GM21786 (cell line): ENCODE measurements at regions not wholly inside any gene's neighbourhood (a gene's known extent, or its start where the extent isn't known, plus 50 kb on each side); places are given as distances from the start of the nearest gene placed in this dataset.
"Not testable (repeated sequence)": the region's sequence is repeated elsewhere in the genome, so short reads cannot be mapped to it uniquely, and the experiment has no call there.

Source experiments
- ATAC-seq: cut with Tn5 transposase; IDR thresholded peaks from one replicate; pipeline ENCODE4 v1.9.1; 2021; ENCODE audit not compliant: unreplicated experiment

- no peak for ATAC-seq
Observed at GRCh38 chr2:150679456-150680120, 192.1 kb upstream of the RND3 start.

GRCh38 chr2:150677551-150677950 lies 190.1 kb upstream of the RND3 start:
- no peak for ATAC-seq

GRCh38 chr2:150676747-150677383 lies 189.4 kb upstream of the RND3 start:
- no peak for ATAC-seq

- no peak for ATAC-seq
Observed at GRCh38 chr2:150675807-150676206, 188.3 kb upstream of the RND3 start.

- ATAC-seq, result no peak
Observed at GRCh38 chr2:150674283-150674682, 186.8 kb upstream of the RND3 start.

- ATAC-seq, result no peak
Observed at GRCh38 chr2:150672311-150672710, 184.8 kb upstream of the RND3 start.

- ATAC-seq, result no peak
Observed at GRCh38 chr2:150669492-150669891, 182.0 kb upstream of the RND3 start.

- not testable (repeated sequence) for ATAC-seq
Observed at GRCh38 chr2:150667039-150667438, 179.6 kb upstream of the RND3 start.

GRCh38 chr2:150663143-150663542 lies 175.7 kb upstream of the RND3 start:
- ATAC-seq, result no peak

GRCh38 chr2:150656002-150656401 lies 168.5 kb upstream of the RND3 start:
- ATAC-seq, result no peak

- no peak for ATAC-seq
Observed at GRCh38 chr2:150653351-150653750, 165.9 kb upstream of the RND3 start.

- ATAC-seq, result no peak
Observed at GRCh38 chr2:150647943-150648342, 160.5 kb upstream of the RND3 start.

- ATAC-seq, result no peak
Observed at GRCh38 chr2:150646746-150647145, 159.3 kb upstream of the RND3 start.

- ATAC-seq, result no peak
Observed at GRCh38 chr2:150644298-150645067, 157.0 kb upstream of the RND3 start.

GRCh38 chr2:150643114-150643725 lies 155.8 kb upstream of the RND3 start:
- no peak for ATAC-seq

- ATAC-seq, result no peak
Observed at GRCh38 chr2:150640039-150640438, 152.6 kb upstream of the RND3 start.

GRCh38 chr2:150639383-150639782 lies 151.9 kb upstream of the RND3 start:
- ATAC-seq, result no peak

GRCh38 chr2:150631236-150631821 lies 143.9 kb upstream of the RND3 start:
- ATAC-seq, result no peak

GRCh38 chr2:150630587-150631235 lies 143.2 kb upstream of the RND3 start:
- ATAC-seq, result no peak

- ATAC-seq, result no peak
Observed at GRCh38 chr2:150627526-150627925, 140.1 kb upstream of the RND3 start.

- no peak for ATAC-seq
Observed at GRCh38 chr2:150626934-150627411, 139.5 kb upstream of the RND3 start.
